ENCODE measurements at regions not wholly inside any gene's neighbourhood (a gene's known extent, or its start where the extent isn't known, plus 50 kb on each side); places are given as distances from the start of the nearest gene placed in this dataset.
"Not testable (repeated sequence)": the region's sequence is repeated elsewhere in the genome, so short reads cannot be mapped to it uniquely, and the experiment has no call there.

DNA sequence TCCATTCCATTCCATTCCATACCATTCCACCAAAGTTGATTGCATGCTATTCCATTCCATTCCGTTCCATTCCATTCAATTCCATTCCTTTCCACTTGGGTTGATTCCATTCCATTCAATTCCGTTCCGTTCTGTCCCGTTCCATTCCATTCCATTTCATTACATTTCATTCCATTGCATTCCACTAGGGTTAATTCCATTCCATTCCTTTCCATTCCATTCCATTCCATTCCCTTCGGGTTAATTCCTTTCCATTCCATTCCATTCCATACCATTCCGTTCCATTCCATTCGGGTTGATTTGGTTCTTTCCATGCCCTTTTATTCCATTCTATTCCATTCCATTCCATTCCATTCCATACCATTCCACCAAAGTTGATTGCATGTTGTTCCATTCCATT, 131.9 kb downstream of the CWH43 start:
- H3K9ac ChIP-seq; H2AFZ ChIP-seq (ENCODE audit: low read depth); H3K4me2 ChIP-seq; POLR2A ChIA-PET; CTCF ChIA-PET; H3F3A ChIP-seq (replicated peaks; ENCODE audit: insufficient read depth); H4K20me1 ChIP-seq (ENCODE audit: insufficient read depth); H3K9me3 ChIP-seq; H3K27me3 ChIP-seq (ENCODE audit: insufficient read depth); H3K9me2 ChIP-seq; H3K27ac ChIP-seq (ENCODE audit: low read depth in 2 of 2, low read length in 1 of 2); DNase-seq; H3K36me3 ChIP-seq (replicated peaks in 1 of 2; ENCODE audit: control insufficient read depth in 1 of 2, insufficient read depth in 2 of 2, low read length in 1 of 2); H3K79me2 ChIP-seq (ENCODE audit: insufficient read depth); H3K4me1 ChIP-seq (ENCODE audit: control insufficient read depth in 1 of 2, insufficient read depth in 2 of 2, low read depth in 1 of 2, low read length in 1 of 2); H3K4me3 ChIP-seq (ENCODE audit: low read depth in 2 of 2, low read length in 1 of 2): not testable (repeated sequence)
- WGBS (ENCODE audit: low lambda C conversion rate) = 8% methylated on average over 7 of the region's 7 CpGs

DNA sequence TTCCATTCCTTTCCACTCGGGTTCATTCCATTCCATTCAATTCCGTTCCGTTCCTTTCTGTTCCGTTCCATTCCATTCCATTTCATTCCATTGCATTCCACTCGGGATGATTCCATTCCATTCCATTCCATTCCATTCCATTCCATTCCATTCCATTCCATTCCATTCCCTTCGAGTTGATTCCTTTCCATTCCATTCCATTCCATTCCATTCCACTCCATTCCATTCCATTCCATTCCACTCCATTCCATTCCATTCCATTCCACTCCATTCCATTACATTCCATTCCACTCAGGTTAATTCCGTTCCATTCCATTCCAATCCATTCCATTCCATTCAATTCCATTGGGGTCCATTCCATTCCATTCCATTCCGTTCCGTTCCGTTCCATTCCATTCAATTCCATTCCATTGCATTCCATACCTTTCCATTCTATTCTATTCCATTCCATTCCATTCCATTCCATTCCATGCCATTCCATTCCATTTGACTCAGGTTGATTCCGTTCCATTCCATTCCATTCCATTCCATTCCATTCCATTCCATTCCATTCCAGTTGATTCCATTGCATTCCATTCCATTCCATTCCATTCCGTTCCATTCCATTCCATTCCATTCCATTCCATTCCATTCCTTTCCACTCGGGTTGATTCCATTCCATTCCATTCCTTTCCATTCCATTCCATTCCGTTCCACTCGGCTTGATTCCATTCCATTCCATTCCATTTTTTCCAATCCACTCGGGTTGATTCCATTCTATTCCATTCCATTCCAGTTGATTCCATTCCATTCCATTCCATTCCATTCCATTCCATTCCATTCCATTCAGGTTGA, 132.5 kb downstream of the CWH43 start:
- H3K4me1 ChIP-seq (ENCODE audit: control insufficient read depth in 1 of 2, insufficient read depth in 2 of 2, low read depth in 1 of 2, low read length in 1 of 2); CTCF ChIA-PET: not testable (repeated sequence)

DNA sequence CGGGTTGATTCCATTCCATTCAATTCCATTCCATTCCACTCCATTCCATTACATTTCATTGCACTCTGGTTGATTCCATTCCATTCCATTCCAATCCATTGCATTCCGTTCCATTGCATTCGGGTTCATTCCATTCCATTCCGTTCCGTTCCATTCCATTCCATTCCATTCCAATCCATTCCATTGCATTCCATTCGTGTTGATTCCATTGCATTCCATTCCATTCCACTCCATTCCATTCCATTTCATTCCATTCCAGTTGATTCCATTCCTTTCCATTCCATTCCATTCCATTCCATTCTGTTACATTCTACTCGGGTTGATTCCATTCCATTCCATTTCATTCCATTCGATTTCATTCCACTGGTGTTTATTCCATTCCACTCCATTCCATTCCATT, 133.3 kb downstream of the CWH43 start:
- H3K4me2 ChIP-seq; H3K27ac ChIP-seq (ENCODE audit: low read depth in 2 of 2, low read length in 1 of 2); H3K36me3 ChIP-seq (replicated peaks in 1 of 2; ENCODE audit: control insufficient read depth in 1 of 2, insufficient read depth in 2 of 2, low read length in 1 of 2); H3K9me2 ChIP-seq; H3K4me1 ChIP-seq (ENCODE audit: control insufficient read depth in 1 of 2, insufficient read depth in 2 of 2, low read depth in 1 of 2, low read length in 1 of 2); POLR2A ChIA-PET; DNase-seq; H3K9me3 ChIP-seq; H3F3A ChIP-seq (replicated peaks; ENCODE audit: insufficient read depth); H3K79me2 ChIP-seq (ENCODE audit: insufficient read depth); H3K9ac ChIP-seq; H4K20me1 ChIP-seq (ENCODE audit: insufficient read depth); H3K4me3 ChIP-seq (ENCODE audit: low read depth in 2 of 2, low read length in 1 of 2); H3K27me3 ChIP-seq (ENCODE audit: insufficient read depth); CTCF ChIA-PET; H2AFZ ChIP-seq (ENCODE audit: low read depth): not testable (repeated sequence)
- 6% methylated on average over 8 of the region's 8 CpGs for WGBS (ENCODE audit: low lambda C conversion rate)

More for the DNA sequence above, 132.5 kb downstream of the CWH43 start:
- H3K9me2 ChIP-seq; DNase-seq; H3K9ac ChIP-seq; H3K27me3 ChIP-seq (ENCODE audit: insufficient read depth); H3K79me2 ChIP-seq (ENCODE audit: insufficient read depth); POLR2A ChIA-PET; H3F3A ChIP-seq (replicated peaks; ENCODE audit: insufficient read depth); H4K20me1 ChIP-seq (ENCODE audit: insufficient read depth); H3K27ac ChIP-seq (ENCODE audit: low read depth in 2 of 2, low read length in 1 of 2); H3K4me3 ChIP-seq (ENCODE audit: low read depth in 2 of 2, low read length in 1 of 2); H3K4me2 ChIP-seq; H2AFZ ChIP-seq (ENCODE audit: low read depth); H3K36me3 ChIP-seq (replicated peaks in 1 of 2; ENCODE audit: control insufficient read depth in 1 of 2, insufficient read depth in 2 of 2, low read length in 1 of 2); H3K9me3 ChIP-seq: not testable (repeated sequence)
- WGBS (ENCODE audit: low lambda C conversion rate) = 3% methylated on average over 16 of the region's 16 CpGs

DNA sequence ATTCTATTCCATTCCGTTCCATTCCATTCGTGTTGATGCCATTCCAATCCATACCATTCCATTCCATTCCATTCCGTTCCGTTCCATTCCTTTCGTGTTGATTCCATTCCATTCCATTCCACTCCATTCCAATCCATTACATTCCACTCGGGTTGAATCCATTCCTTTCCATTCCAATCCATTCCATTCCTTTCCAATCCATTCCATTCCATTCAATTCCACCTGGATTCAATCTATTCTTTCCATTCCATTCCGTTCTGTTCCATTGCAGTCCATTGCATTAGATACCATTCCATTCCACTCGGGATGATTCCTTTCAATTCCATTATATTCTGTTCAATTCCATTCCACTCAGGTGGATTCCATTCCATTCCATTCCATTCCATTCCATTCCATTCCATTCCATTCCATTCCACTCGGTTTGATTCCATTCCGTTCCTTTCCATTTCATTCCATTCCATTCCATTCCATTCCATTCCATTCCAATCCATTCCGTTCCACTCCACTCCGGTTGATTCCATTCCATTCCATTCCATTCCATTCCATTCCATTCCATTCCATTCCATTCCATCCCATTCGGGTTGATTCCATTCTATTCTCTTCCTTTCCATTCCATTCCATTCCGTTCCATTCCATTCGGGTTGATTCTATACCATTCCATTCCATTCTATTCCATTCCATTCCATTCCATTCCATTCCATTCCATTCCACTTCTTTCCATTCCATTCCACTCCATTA, 134.1 kb downstream of the CWH43 start:
- DNase-seq; H3K79me2 ChIP-seq (ENCODE audit: insufficient read depth); H3K9me2 ChIP-seq; H2AFZ ChIP-seq (ENCODE audit: low read depth); H3K9me3 ChIP-seq; H3K9ac ChIP-seq; H3K4me2 ChIP-seq; H3F3A ChIP-seq (replicated peaks; ENCODE audit: insufficient read depth); H3K27ac ChIP-seq (ENCODE audit: low read depth in 2 of 2, low read length in 1 of 2); CTCF ChIA-PET; H3K36me3 ChIP-seq (replicated peaks in 1 of 2; ENCODE audit: control insufficient read depth in 1 of 2, insufficient read depth in 2 of 2, low read length in 1 of 2); H3K27me3 ChIP-seq (ENCODE audit: insufficient read depth); H3K4me3 ChIP-seq (ENCODE audit: low read depth in 2 of 2, low read length in 1 of 2); H3K4me1 ChIP-seq (ENCODE audit: control insufficient read depth in 1 of 2, insufficient read depth in 2 of 2, low read depth in 1 of 2, low read length in 1 of 2); H4K20me1 ChIP-seq (ENCODE audit: insufficient read depth); POLR2A ChIA-PET: not testable (repeated sequence)
- WGBS (ENCODE audit: low lambda C conversion rate) = 2% methylated on average over 15 of the region's 15 CpGs

DNA sequence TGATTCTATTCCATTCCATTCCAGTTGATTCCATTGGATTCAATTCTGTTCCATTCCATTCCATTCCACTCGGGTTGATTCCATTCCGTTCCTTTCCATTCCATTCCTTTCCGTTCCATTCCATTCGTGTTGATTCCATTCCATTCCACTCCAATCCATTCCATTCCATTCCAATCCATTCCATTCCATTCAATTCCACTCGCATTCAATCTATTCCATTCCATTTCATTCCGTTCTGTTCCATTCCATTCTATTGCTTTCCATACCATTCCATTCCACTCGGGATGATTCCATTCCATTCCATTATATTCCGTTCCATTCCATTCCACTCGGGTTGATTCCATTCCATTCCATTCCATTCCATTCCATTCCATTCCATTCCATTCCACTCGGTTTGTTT, 134.7 kb downstream of the CWH43 start:
- H3K9ac ChIP-seq; H3K9me3 ChIP-seq; H3K27me3 ChIP-seq (ENCODE audit: insufficient read depth); POLR2A ChIA-PET; H2AFZ ChIP-seq (ENCODE audit: low read depth); H3K79me2 ChIP-seq (ENCODE audit: insufficient read depth); DNase-seq; H3K36me3 ChIP-seq (replicated peaks in 1 of 2; ENCODE audit: control insufficient read depth in 1 of 2, insufficient read depth in 2 of 2, low read length in 1 of 2); H3K27ac ChIP-seq (ENCODE audit: low read depth in 2 of 2, low read length in 1 of 2); H3K9me2 ChIP-seq; H3K4me3 ChIP-seq (ENCODE audit: low read depth in 2 of 2, low read length in 1 of 2); H4K20me1 ChIP-seq (ENCODE audit: insufficient read depth); CTCF ChIA-PET; H3K4me2 ChIP-seq; H3K4me1 ChIP-seq (ENCODE audit: control insufficient read depth in 1 of 2, insufficient read depth in 2 of 2, low read depth in 1 of 2, low read length in 1 of 2); H3F3A ChIP-seq (replicated peaks; ENCODE audit: insufficient read depth): not testable (repeated sequence)
- WGBS (ENCODE audit: low lambda C conversion rate) = 5% methylated on average over 10 of the region's 10 CpGs

DNA sequence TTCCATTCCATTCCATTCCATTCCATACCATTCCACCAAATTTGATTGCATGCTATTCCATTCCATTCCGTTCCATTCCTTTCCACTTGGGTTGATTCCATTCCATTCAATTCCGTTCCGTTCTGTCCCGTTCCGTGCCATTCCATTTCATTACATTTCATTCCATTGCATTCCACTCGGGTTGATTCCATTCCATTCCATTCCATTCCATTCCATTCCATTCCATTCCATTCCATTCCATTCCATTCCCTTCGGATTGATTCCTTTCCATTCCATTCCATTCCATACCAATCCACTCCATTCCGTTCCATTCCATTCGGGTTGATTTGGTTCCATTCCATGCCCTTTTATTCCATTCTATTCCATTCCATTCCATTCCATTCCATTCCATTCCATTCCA, 140.4 kb downstream of the CWH43 start:
- H3K36me3 ChIP-seq (replicated peaks in 1 of 2; ENCODE audit: control insufficient read depth in 1 of 2, insufficient read depth in 2 of 2, low read length in 1 of 2); H3K4me3 ChIP-seq (ENCODE audit: low read depth in 2 of 2, low read length in 1 of 2); H3K4me1 ChIP-seq (ENCODE audit: control insufficient read depth in 1 of 2, insufficient read depth in 2 of 2, low read depth in 1 of 2, low read length in 1 of 2); H2AFZ ChIP-seq (ENCODE audit: low read depth); H3K27ac ChIP-seq (ENCODE audit: low read depth in 2 of 2, low read length in 1 of 2); POLR2A ChIA-PET; H3K9me3 ChIP-seq; CTCF ChIA-PET; H3K79me2 ChIP-seq (ENCODE audit: insufficient read depth); DNase-seq; H3K9ac ChIP-seq; H3K27me3 ChIP-seq (ENCODE audit: insufficient read depth); H4K20me1 ChIP-seq (ENCODE audit: insufficient read depth); H3K9me2 ChIP-seq; H3K4me2 ChIP-seq; H3F3A ChIP-seq (replicated peaks; ENCODE audit: insufficient read depth): not testable (repeated sequence)
- 12% methylated on average over 9 of the region's 9 CpGs for WGBS (ENCODE audit: low lambda C conversion rate)

Measured in SK-N-SH (cell line).